GM23338 (cell line): ENCODE measurements at regions not wholly inside any gene's neighbourhood (a gene's known extent, or its start where the extent isn't known, plus 50 kb on each side); places are given as distances from the start of the nearest gene placed in this dataset.

Experiments used
- ATAC-seq: fragments of 200-7000 bp; cut with Tn5 transposase; 3 replicates; pipeline ENCODE4 v1.9.1; 2020
- DNase-seq: peaks from one replicate; pipeline ENCODE4 v3.0.0-alpha.2; 2015; ENCODE audit warnings: low spot score
- H2AFZ ChIP-seq: fragments of 200-600 bp; sonication (generic); 2 replicates; pipeline ENCODE4 v1.8.0; 2016; ENCODE audit warnings: antibody characterized with exemption, mild to moderate bottlenecking, moderate library complexity
- H3F3A ChIP-seq: fragments of 200-600 bp; sonication (generic); replicated peaks from 2 replicates; pipeline ENCODE4 v1.8.0; 2017; ENCODE audit warnings: antibody characterized with exemption, mixed run types, low read depth
- H3K27ac ChIP-seq: fragments of 200-600 bp; sonication (generic); 2 replicates; pipeline ENCODE4 v1.6.1; 2016; ENCODE audit warnings: low read depth
- H3K27me3 ChIP-seq: fragments of 200-600 bp; sonication (generic); 2 replicates; pipeline ENCODE4 v1.8.0; 2016; ENCODE audit warnings: mild to moderate bottlenecking, mixed run types, moderate library complexity; ENCODE audit not compliant: insufficient read depth
- H3K36me3 ChIP-seq: fragments of 200-600 bp; sonication (generic); 2 replicates; pipeline ENCODE4 v1.8.0; 2016; ENCODE audit warnings: mild to moderate bottlenecking; ENCODE audit not compliant: insufficient read depth
- H3K4me1 ChIP-seq: fragments of 200-600 bp; sonication (generic); 2 replicates; pipeline ENCODE4 v1.8.0; 2016; ENCODE audit warnings: mild to moderate bottlenecking, moderate library complexity; ENCODE audit not compliant: insufficient read depth
- H3K4me2 ChIP-seq: fragments of 200-600 bp; sonication (generic); 2 replicates; pipeline ENCODE4 v1.7.1; 2017; ENCODE audit warnings: mixed run types
- H3K4me3 ChIP-seq: fragments of 200-600 bp; sonication (generic); 2 replicates; pipeline ENCODE4 v1.6.1; 2016; ENCODE audit warnings: mixed run types
- H3K79me2 ChIP-seq: fragments of 200-600 bp; sonication (generic); replicated peaks from 2 replicates; pipeline ENCODE4 v1.8.0; 2017; ENCODE audit warnings: mild to moderate bottlenecking; ENCODE audit not compliant: insufficient read depth
- H3K9me2 ChIP-seq: fragments of 200-600 bp; sonication (generic); 2 replicates; pipeline ENCODE4 v1.8.0; 2017; ENCODE audit not compliant: insufficient read depth
- H4K20me1 ChIP-seq: fragments of 200-600 bp; sonication (generic); replicated peaks from 2 replicates; pipeline ENCODE4 v1.8.0; 2017; ENCODE audit warnings: mild to moderate bottlenecking; ENCODE audit not compliant: insufficient read depth
- H3K27ac Mint-ChIP-seq: 2 replicates; pipeline ENCODE4 v1.8.0; 2020; ENCODE audit warnings: inconsistent platforms, mild to moderate bottlenecking, moderate library complexity, mixed read lengths
- H3K27me3 Mint-ChIP-seq: 3 replicates; pipeline ENCODE4 v1.8.0; 2022; ENCODE audit warnings: low read depth, mild to moderate bottlenecking, moderate library complexity, mixed read lengths, inconsistent platforms; ENCODE audit not compliant: insufficient read depth, poor library complexity
- H3K36me3 Mint-ChIP-seq: 3 replicates; pipeline ENCODE4 v1.8.0; 2021; ENCODE audit warnings: low read depth, mild to moderate bottlenecking, inconsistent platforms, moderate library complexity, mixed read lengths
- H3K4me1 Mint-ChIP-seq: 3 replicates; pipeline ENCODE4 v1.8.0; 2020; ENCODE audit warnings: mild to moderate bottlenecking, inconsistent platforms, mixed read lengths
- H3K4me3 Mint-ChIP-seq: 3 replicates; pipeline ENCODE4 v1.8.0; 2021; ENCODE audit warnings: moderate library complexity, mild to moderate bottlenecking, inconsistent platforms, mixed read lengths
- H3K9me3 Mint-ChIP-seq: 3 replicates; pipeline ENCODE4 v1.8.0; 2020; ENCODE audit warnings: moderate library complexity, mild to moderate bottlenecking, inconsistent platforms, mixed read lengths
- CREB1 ChIP-seq: fragments of 250-450 bp; sonication (Bioruptor Pico); IDR thresholded peaks from 2 replicates; pipeline ENCODE4 v1.5.0; 2020; ENCODE audit warnings: low read depth, mild to moderate bottlenecking, moderate library complexity
- EZH2phosphoT487 ChIP-seq: fragments of 200-600 bp; sonication (generic); IDR thresholded peaks from one replicate; pipeline ENCODE4 v1.8.1; 2018; ENCODE audit warnings: antibody characterized with exemption; ENCODE audit not compliant: unreplicated experiment
- REST ChIP-seq: IDR thresholded peaks from one replicate; pipeline ENCODE4 v1.6.1; 2018; ENCODE audit warnings: antibody characterized with exemption; ENCODE audit not compliant: unreplicated experiment
- ZNF114 ChIP-seq: fragments of 250-450 bp; sonication (Bioruptor Pico); IDR thresholded peaks from 2 replicates; pipeline ENCODE4 v1.5.0; 2020; ENCODE audit warnings: mild to moderate bottlenecking, moderate library complexity
- ZNF462 ChIP-seq: fragments of 250-450 bp; sonication (Bioruptor Pico); IDR thresholded peaks from 2 replicates; pipeline ENCODE4 v1.5.0; 2020; ENCODE audit warnings: mild to moderate bottlenecking, moderate library complexity

GRCh38 chr2:30371772-30372373 lies 75.2 kb upstream of the LCLAT1 start (continued):
- no peak for TF ChIP-seq ZNF462 (CRISPR knock-in tag)

- H3K9me2 ChIP-seq: 0 out of 2 replicates have a peak, but pooled peaks cover 4% of the 10 kb centered on the region
- no peaks in the 10 kb centered on the region for H3K4me1 ChIP-seq
- H3K36me3 ChIP-seq: no peaks in the 10 kb centered on the region
- Mint-ChIP-seq H3K27ac (no peak overlapping the region), H3K9me3 (no peaks in the 10 kb centered on the region), H3K27me3 (no peaks in the 10 kb centered on the region), H3K4me3 (no peak overlapping the region), H3K4me1 (no peaks in the 10 kb centered on the region), H3K36me3 (no peaks in the 10 kb centered on the region)
- DNase-seq (no peak), ATAC-seq (no peak)
- H3F3A ChIP-seq: no peaks in the 10 kb centered on the region
- H4K20me1 ChIP-seq: no peaks in the 10 kb centered on the region
- no peak overlapping the region for H3K4me3 ChIP-seq
- H2AFZ ChIP-seq: no peak overlapping the region
- no peaks in the 10 kb centered on the region for H3K27me3 ChIP-seq
- H3K79me2 ChIP-seq: no peaks in the 10 kb centered on the region
- H3K4me2 ChIP-seq: no peak overlapping the region
- no peak overlapping the region for H3K27ac ChIP-seq
- TF ChIP-seq CREB1 (CRISPR knock-in tag) (no peak), ZNF114 (no peak), EZH2phosphoT487 (no peak), ZNF462 (CRISPR knock-in tag) (no peak), REST (no peak)
Measured at GRCh38 chr2:30372826-30373225, 74.2 kb upstream of the LCLAT1 start.
